Right lobe of liver (tissue), 6 donors: ENCODE measurements at regions not wholly inside any gene's neighbourhood (a gene's known extent, or its start where the extent isn't known, plus 50 kb on each side); places are given as distances from the start of the nearest gene placed in this dataset.

Experiments
- ATAC-seq, 4 donors: fragments of 200-7000 bp; cut with Tn5 transposase; one replicate each; pipeline ENCODE4 v1.9.1; 2020; ENCODE audit warnings: mild to moderate bottlenecking in 4 of 4, moderate library complexity in 4 of 4
- DNase-seq, 3 donors: peaks; one replicate each; pipeline ENCODE4 v3.0.0-alpha.2; 2020
- H3K27ac ChIP-seq, 3 donors: fragments of 200-600 bp; one replicate each; pipeline ENCODE4 v1.8.0; 2022
- H3K27me3 ChIP-seq, 2 donors: fragments of 200-600 bp; one replicate each; pipeline ENCODE4 v1.8.0; 2022
- H3K36me3 ChIP-seq, 4 donors: fragments of 200-600 bp; sonication (generic) in 1 of 4; one replicate each; pipeline versions ENCODE4 v1.5.1 to v1.8.0; 2017 to 2022; ENCODE audit warnings: control low read depth in 1 of 4
- H3K4me1 ChIP-seq, 4 donors: fragments of 200-600 bp; sonication (generic) in 1 of 4; one replicate each; pipeline versions ENCODE4 v1.5.1 to v1.8.0; 2017 to 2022; ENCODE audit warnings: control low read depth in 1 of 4
- H3K4me3 ChIP-seq, 3 donors: fragments of 200-600 bp; one replicate each; pipeline ENCODE4 v1.8.0; 2022
- H3K9me3 ChIP-seq, 4 donors: fragments of 200-600 bp; sonication (generic) in 1 of 4; one replicate each; pipeline versions ENCODE4 v1.5.1 to v1.8.0; 2017 to 2022; ENCODE audit warnings: control low read depth in 1 of 4
- CTCF ChIP-seq, 4 donors: fragments of 200-600 bp in 3 of 4; fragments of 450-650 bp in 1 of 4; IDR thresholded peaks; one replicate each; pipeline versions ENCODE4 v1.5.1 to v1.8.0; 2016 to 2022; ENCODE audit warnings: antibody characterized with exemption in 4 of 4, mild to moderate bottlenecking in 2 of 4
- POLR2A ChIP-seq: fragments of 450-650 bp; IDR thresholded peaks from one replicate; pipeline ENCODE4 v1.6.1; 2017; ENCODE audit warnings: antibody characterized with exemption, mild to moderate bottlenecking
- WGBS: methylation state at CpG from one replicate; pipeline ENCODE4 v1.1.6; 2018; ENCODE audit warnings: low coverage, low lambda C conversion rate; ENCODE audit not compliant: insufficient coverage; ENCODE audit errors: missing lambda C conversion rate; 5-methylcytosine and 5-hydroxymethylcytosine counted together
- intact Hi-C, 2 donors: fragments of 100-400 bp; cut with DNase I; formaldehyde crosslinking; loops; one replicate each; pipeline versions ENCODE4 v1.11.2 to v1.14.1; 2022
- donor health status: DM: no; HTN: yes; CAD: no.
- donor health status: DM: no; HTN: no; CAD: no.
- donor health status: DM: no; HTN: no; CAD: no.
- donor health status: DM: no; HTN: yes; CAD: no.
- donor health status: DM: no; HTN: yes; CAD: no.

GRCh38 chr13:47291107-47291656 lies 394.3 kb upstream of the HTR2A start:
- WGBS: 13% methylated on average over 2 of the region's 2 CpGs

DNA sequence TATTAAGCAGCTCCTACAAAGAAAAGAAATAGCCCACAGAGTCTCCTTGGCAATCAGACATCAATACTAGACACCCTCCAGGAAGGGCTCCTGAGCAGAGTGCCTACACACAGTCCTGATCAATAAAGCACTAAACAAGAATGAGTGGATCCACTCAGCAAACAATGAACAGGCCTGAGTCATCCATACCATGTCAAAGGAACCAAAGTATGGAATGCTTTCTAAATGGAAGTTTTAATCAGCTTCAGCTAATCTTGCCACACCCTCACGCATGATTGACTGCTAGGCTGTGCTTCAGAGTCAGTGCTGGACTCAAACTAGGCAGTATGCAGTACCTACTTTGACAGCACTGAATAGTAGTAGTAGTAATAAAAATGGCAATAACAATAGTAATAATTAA lies 392.7 kb upstream of the HTR2A start:
- H3K4me3 ChIP-seq: no peak overlapping the region
- H3K27me3 ChIP-seq: no peaks in the 10 kb centered on the region
- DNase-seq (no peak), ATAC-seq (no peak)
- no peak overlapping the region for H3K27ac ChIP-seq
- WGBS: 67% methylated on average over 1 of the region's 1 CpG
- no peaks in the 10 kb centered on the region for H3K36me3 ChIP-seq
- no peak for TF ChIP-seq CTCF (IDR thresholded peaks at IDR 0.05)
- TF ChIP-seq POLR2A: no peak
- H3K9me3 ChIP-seq: no peaks in the 10 kb centered on the region
- no peaks in the 10 kb centered on the region for H3K4me1 ChIP-seq
- intact Hi-C loops: no loop called here

More at GRCh38 chr13:47291107-47291656, 394.3 kb upstream of the HTR2A start:
- H3K4me1 ChIP-seq: no peaks in the 10 kb centered on the region
- H3K27me3 ChIP-seq: no peaks in the 10 kb centered on the region
- ATAC-seq: no peak
- no peak overlapping the region for H3K27ac ChIP-seq
- no peak for TF ChIP-seq POLR2A
- TF ChIP-seq CTCF (IDR thresholded peaks at IDR 0.05): no peak
- intact Hi-C loops: no loop called here
- no peak for DNase-seq
- H3K9me3 ChIP-seq: no peaks in the 10 kb centered on the region
- H3K36me3 ChIP-seq: no peaks in the 10 kb centered on the region
- H3K4me3 ChIP-seq: no peak overlapping the region

- Histone ChIP-seq H3K4me1 (no peaks in the 10 kb centered on the region), H3K27ac (no peak overlapping the region), H3K4me3 (no peak overlapping the region), H3K27me3 (no peaks in the 10 kb centered on the region), H3K9me3 (no peaks in the 10 kb centered on the region), H3K36me3 (no peaks in the 10 kb centered on the region)
- ATAC-seq: no peak
- DNase-seq: no peak
- WGBS: 69% methylated on average over 5 of the region's 5 CpGs
- intact Hi-C loops: no loop called here
- TF ChIP-seq POLR2A (no peak), CTCF (IDR thresholded peaks at IDR 0.05) (no peak)
These were observed 391.7 kb upstream of the HTR2A start for GRCh38 chr13:47288546-47288945.

GRCh38 chr13:47287291-47287751 lies 390.5 kb upstream of the HTR2A start:
- ATAC-seq (no peak), DNase-seq (no peak)
- no peaks in the 10 kb centered on the region for H3K9me3 ChIP-seq
- intact Hi-C loops: no loop called here
- 50% methylated on average over 1 of the region's 1 CpG for WGBS
- H3K4me3 ChIP-seq: no peak overlapping the region
- H3K27me3 ChIP-seq: no peaks in the 10 kb centered on the region
- no peak for TF ChIP-seq POLR2A
- TF ChIP-seq CTCF (IDR thresholded peaks at IDR 0.05): no peak
- no peak overlapping the region for H3K27ac ChIP-seq
- no peaks in the 10 kb centered on the region for H3K36me3 ChIP-seq
- no peaks in the 10 kb centered on the region for H3K4me1 ChIP-seq

GRCh38 chr13:47281991-47282390 lies 385.1 kb upstream of the HTR2A start:
- 89% methylated on average over 2 of the region's 2 CpGs for WGBS
- no peak overlapping the region for H3K27ac ChIP-seq
- no peak for TF ChIP-seq CTCF (IDR thresholded peaks at IDR 0.05)
- TF ChIP-seq POLR2A: no peak
- H3K27me3 ChIP-seq: no peaks in the 10 kb centered on the region
- H3K4me3 ChIP-seq: no peak overlapping the region
- intact Hi-C loops: no loop called here
- ATAC-seq: no peak
- no peak for DNase-seq
- H3K4me1 ChIP-seq: no peaks in the 10 kb centered on the region
- H3K36me3 ChIP-seq: no peaks in the 10 kb centered on the region
- H3K9me3 ChIP-seq: no peaks in the 10 kb centered on the region
